ENCODE measurements at regions not wholly inside any gene's neighbourhood (a gene's known extent, or its start where the extent isn't known, plus 50 kb on each side); places are given as distances from the start of the nearest gene placed in this dataset.

DNA sequence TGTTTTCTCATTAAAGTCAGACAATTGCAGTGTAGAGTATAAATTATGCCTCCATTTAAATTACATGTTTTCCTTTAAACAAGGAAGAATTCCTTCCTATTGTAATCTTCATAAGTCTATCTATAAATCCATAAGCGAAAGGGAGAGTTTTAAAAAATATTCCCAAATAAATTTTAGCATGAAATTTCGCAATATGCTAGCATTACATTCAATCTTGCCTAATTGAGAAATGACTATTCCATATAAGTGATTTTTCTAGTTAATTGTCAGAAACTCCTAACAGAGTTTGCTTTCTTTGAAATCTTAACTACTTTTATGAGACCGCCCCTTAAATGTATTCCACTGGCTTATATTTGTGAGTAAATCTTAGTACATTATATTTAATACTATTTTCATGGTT lies 133.1 kb upstream of the CRIM1 start:
- no peak for DNase-seq (ENCODE audit: low spot score)
- no TSS peak for BruUV-seq (replicated peaks)
- H3K9me3 ChIP-seq (ENCODE audit: low read length), result no peaks in the 10 kb centered on the region
- H3K27ac ChIP-seq (ENCODE audit: low read depth, low read length, poor library complexity, severe bottlenecking), result no peak overlapping the region
- no peaks in the 10 kb centered on the region for H3K4me1 ChIP-seq (ENCODE audit: insufficient read depth, low read length, poor library complexity, severe bottlenecking)
- H3K4me3 ChIP-seq (ENCODE audit: low read depth, low read length, poor library complexity, severe bottlenecking), result no peak overlapping the region
- CTCF ChIA-PET (ENCODE audit: unreplicated experiment), result no interaction called here
- POLR2A ChIA-PET, result no interaction called here
- intact Hi-C loops (cut with micrococcal nuclease; ENCODE audit: unreplicated experiment), result no loop called here
- no peaks in the 10 kb centered on the region for H3K36me3 ChIP-seq (ENCODE audit: insufficient read depth, low read length)
- no peaks in the 10 kb centered on the region for H3K79me2 ChIP-seq (ENCODE audit: insufficient read depth, low read depth, low read length)
- TF ChIP-seq EZH2phosphoT487 (IDR thresholded peaks at IDR 0.05; ENCODE audit: borderline replicate concordance, low read depth, low read length), result no peak
- TF ChIP-seq, protein P1, sequence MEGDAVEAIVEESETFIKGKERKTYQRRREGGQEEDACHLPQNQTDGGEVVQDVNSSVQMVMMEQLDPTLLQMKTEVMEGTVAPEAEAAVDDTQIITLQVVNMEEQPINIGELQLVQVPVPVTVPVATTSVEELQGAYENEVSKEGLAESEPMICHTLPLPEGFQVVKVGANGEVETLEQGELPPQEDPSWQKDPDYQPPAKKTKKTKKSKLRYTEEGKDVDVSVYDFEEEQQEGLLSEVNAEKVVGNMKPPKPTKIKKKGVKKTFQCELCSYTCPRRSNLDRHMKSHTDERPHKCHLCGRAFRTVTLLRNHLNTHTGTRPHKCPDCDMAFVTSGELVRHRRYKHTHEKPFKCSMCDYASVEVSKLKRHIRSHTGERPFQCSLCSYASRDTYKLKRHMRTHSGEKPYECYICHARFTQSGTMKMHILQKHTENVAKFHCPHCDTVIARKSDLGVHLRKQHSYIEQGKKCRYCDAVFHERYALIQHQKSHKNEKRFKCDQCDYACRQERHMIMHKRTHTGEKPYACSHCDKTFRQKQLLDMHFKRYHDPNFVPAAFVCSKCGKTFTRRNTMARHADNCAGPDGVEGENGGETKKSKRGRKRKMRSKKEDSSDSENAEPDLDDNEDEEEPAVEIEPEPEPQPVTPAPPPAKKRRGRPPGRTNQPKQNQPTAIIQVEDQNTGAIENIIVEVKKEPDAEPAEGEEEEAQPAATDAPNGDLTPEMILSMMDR (conservative IDR thresholded peaks at IDR 0.05; ENCODE audit: low read length), result no peak
- no peak overlapping the region for H3K4me2 ChIP-seq (ENCODE audit: low read length)
- no peak overlapping the region for H2AFZ ChIP-seq (ENCODE audit: low read length)
- no peaks in the 10 kb centered on the region for H4K20me1 ChIP-seq (ENCODE audit: insufficient read depth, low read length)
- H3K9me2 ChIP-seq (ENCODE audit: insufficient read depth, low read length), result no peaks in the 10 kb centered on the region

DNA sequence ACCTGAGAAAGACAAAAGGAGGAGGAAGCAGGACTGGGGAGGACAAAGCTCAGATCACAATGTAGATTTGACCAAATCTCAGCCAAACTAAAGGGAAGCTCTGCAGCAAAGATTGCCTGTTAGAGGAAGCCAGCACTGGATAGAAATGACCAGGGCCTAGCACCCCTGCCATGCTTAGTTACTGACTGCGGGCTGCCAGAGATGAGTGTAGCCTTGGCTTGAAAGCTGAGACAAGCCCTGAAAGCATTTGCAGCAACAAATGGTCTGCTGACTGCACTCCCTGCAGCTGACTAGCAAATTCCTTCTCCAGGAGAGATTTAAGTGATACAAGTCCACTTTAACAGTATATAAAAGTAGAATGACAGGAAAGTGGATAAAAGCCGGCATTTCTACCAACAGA lies 140.9 kb upstream of the CRIM1 start:
- H3K9me3 ChIP-seq (ENCODE audit: low read length), result no peaks in the 10 kb centered on the region
- H3K4me3 ChIP-seq (ENCODE audit: low read depth, low read length, poor library complexity, severe bottlenecking), result no peak overlapping the region
- ChIA-PET CTCF (ENCODE audit: unreplicated experiment) (no interaction called here), POLR2A (no interaction called here)
- H3K27ac ChIP-seq (ENCODE audit: low read depth, low read length, poor library complexity, severe bottlenecking), result no peak overlapping the region
- DNase-seq (ENCODE audit: low spot score), result no peak
- H4K20me1 ChIP-seq (ENCODE audit: insufficient read depth, low read length), result no peaks in the 10 kb centered on the region
- no peak overlapping the region for H3K4me2 ChIP-seq (ENCODE audit: low read length)
- H2AFZ ChIP-seq (ENCODE audit: low read length), result no peak overlapping the region
- H3K79me2 ChIP-seq (ENCODE audit: insufficient read depth, low read depth, low read length), result no peaks in the 10 kb centered on the region
- H3K4me1 ChIP-seq (ENCODE audit: insufficient read depth, low read length, poor library complexity, severe bottlenecking), result no peaks in the 10 kb centered on the region
- BruUV-seq (replicated peaks), result no TSS peak
- H3K9me2 ChIP-seq (ENCODE audit: insufficient read depth, low read length), result no peaks in the 10 kb centered on the region
- no peaks in the 10 kb centered on the region for H3K36me3 ChIP-seq (ENCODE audit: insufficient read depth, low read length)
- intact Hi-C loops (cut with micrococcal nuclease; ENCODE audit: unreplicated experiment), result no loop called here
- TF ChIP-seq, protein P1 (conservative IDR thresholded peaks at IDR 0.05; ENCODE audit: low read length), result no peak
- no peak for TF ChIP-seq EZH2phosphoT487 (IDR thresholded peaks at IDR 0.05; ENCODE audit: borderline replicate concordance, low read depth, low read length)

DNA sequence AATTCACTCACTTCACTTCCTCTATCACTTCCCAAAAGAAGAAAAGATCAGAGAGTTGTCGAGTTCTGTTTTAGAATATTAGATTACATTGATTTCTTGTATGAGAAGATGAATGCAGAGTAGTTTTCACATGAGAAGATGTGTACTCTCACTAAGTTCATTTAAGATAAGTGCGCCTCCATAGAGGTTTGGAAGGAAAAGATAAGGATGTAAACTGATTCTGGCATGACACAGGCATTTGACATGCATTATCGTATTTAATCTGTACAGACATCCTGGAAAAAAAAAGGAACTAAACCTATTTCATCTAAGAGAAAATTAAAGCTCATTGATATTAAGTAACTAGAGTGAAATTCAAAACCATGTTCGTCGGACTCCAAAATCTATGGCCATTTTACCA lies 152.2 kb upstream of the CRIM1 start:
- no peaks in the 10 kb centered on the region for H3K9me3 ChIP-seq (ENCODE audit: low read length)
- DNase-seq (ENCODE audit: low spot score), result no peak
- H2AFZ ChIP-seq (ENCODE audit: low read length), result no peak overlapping the region
- H3K4me1 ChIP-seq (ENCODE audit: insufficient read depth, low read length, poor library complexity, severe bottlenecking), result no peaks in the 10 kb centered on the region
- H3K79me2 ChIP-seq (ENCODE audit: insufficient read depth, low read depth, low read length), result no peaks in the 10 kb centered on the region
- H3K27ac ChIP-seq (ENCODE audit: low read depth, low read length, poor library complexity, severe bottlenecking), result no peak overlapping the region
- ChIA-PET POLR2A (no interaction called here), CTCF (ENCODE audit: unreplicated experiment) (no interaction called here)
- intact Hi-C loops (cut with micrococcal nuclease; ENCODE audit: unreplicated experiment), result no loop called here
- no peak overlapping the region for H3K4me2 ChIP-seq (ENCODE audit: low read length)
- TF ChIP-seq, protein P1 (conservative IDR thresholded peaks at IDR 0.05; ENCODE audit: low read length), result no peak
- no peak for TF ChIP-seq EZH2phosphoT487 (IDR thresholded peaks at IDR 0.05; ENCODE audit: borderline replicate concordance, low read depth, low read length)
- H4K20me1 ChIP-seq (ENCODE audit: insufficient read depth, low read length), result no peaks in the 10 kb centered on the region
- BruUV-seq (replicated peaks), result no TSS peak
- H3K4me3 ChIP-seq (ENCODE audit: low read depth, low read length, poor library complexity, severe bottlenecking), result no peak overlapping the region
- H3K9me2 ChIP-seq (ENCODE audit: insufficient read depth, low read length), result no peaks in the 10 kb centered on the region
- H3K36me3 ChIP-seq (ENCODE audit: insufficient read depth, low read length), result no peaks in the 10 kb centered on the region

All from OCI-LY7 (cell line).